ENCODE measurements at regions not wholly inside any gene's neighbourhood (a gene's known extent, or its start where the extent isn't known, plus 50 kb on each side); places are given as distances from the start of the nearest gene placed in this dataset.

DNA sequence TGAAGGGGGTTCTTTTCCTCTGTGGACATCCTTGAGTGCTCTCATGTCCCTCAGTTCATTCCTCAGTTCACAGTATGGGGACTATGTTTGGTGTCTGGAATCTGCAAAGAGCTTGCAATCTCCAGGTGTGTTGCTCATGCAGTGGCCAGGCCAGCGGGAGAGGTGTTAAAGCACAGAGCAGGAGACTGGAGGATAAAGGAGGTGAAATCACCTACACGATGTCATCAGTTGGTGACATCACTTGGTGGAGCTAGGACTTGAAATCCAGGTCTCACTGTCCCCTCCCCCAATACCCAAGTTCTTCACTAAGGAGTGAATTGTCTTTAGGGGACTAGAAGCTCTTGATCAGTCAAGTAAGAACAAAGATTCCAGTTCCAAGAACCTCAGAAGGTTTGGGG is 197.3 kb upstream of the ZNF618 start (continued):
- TF ChIP-seq, protein P1, sequence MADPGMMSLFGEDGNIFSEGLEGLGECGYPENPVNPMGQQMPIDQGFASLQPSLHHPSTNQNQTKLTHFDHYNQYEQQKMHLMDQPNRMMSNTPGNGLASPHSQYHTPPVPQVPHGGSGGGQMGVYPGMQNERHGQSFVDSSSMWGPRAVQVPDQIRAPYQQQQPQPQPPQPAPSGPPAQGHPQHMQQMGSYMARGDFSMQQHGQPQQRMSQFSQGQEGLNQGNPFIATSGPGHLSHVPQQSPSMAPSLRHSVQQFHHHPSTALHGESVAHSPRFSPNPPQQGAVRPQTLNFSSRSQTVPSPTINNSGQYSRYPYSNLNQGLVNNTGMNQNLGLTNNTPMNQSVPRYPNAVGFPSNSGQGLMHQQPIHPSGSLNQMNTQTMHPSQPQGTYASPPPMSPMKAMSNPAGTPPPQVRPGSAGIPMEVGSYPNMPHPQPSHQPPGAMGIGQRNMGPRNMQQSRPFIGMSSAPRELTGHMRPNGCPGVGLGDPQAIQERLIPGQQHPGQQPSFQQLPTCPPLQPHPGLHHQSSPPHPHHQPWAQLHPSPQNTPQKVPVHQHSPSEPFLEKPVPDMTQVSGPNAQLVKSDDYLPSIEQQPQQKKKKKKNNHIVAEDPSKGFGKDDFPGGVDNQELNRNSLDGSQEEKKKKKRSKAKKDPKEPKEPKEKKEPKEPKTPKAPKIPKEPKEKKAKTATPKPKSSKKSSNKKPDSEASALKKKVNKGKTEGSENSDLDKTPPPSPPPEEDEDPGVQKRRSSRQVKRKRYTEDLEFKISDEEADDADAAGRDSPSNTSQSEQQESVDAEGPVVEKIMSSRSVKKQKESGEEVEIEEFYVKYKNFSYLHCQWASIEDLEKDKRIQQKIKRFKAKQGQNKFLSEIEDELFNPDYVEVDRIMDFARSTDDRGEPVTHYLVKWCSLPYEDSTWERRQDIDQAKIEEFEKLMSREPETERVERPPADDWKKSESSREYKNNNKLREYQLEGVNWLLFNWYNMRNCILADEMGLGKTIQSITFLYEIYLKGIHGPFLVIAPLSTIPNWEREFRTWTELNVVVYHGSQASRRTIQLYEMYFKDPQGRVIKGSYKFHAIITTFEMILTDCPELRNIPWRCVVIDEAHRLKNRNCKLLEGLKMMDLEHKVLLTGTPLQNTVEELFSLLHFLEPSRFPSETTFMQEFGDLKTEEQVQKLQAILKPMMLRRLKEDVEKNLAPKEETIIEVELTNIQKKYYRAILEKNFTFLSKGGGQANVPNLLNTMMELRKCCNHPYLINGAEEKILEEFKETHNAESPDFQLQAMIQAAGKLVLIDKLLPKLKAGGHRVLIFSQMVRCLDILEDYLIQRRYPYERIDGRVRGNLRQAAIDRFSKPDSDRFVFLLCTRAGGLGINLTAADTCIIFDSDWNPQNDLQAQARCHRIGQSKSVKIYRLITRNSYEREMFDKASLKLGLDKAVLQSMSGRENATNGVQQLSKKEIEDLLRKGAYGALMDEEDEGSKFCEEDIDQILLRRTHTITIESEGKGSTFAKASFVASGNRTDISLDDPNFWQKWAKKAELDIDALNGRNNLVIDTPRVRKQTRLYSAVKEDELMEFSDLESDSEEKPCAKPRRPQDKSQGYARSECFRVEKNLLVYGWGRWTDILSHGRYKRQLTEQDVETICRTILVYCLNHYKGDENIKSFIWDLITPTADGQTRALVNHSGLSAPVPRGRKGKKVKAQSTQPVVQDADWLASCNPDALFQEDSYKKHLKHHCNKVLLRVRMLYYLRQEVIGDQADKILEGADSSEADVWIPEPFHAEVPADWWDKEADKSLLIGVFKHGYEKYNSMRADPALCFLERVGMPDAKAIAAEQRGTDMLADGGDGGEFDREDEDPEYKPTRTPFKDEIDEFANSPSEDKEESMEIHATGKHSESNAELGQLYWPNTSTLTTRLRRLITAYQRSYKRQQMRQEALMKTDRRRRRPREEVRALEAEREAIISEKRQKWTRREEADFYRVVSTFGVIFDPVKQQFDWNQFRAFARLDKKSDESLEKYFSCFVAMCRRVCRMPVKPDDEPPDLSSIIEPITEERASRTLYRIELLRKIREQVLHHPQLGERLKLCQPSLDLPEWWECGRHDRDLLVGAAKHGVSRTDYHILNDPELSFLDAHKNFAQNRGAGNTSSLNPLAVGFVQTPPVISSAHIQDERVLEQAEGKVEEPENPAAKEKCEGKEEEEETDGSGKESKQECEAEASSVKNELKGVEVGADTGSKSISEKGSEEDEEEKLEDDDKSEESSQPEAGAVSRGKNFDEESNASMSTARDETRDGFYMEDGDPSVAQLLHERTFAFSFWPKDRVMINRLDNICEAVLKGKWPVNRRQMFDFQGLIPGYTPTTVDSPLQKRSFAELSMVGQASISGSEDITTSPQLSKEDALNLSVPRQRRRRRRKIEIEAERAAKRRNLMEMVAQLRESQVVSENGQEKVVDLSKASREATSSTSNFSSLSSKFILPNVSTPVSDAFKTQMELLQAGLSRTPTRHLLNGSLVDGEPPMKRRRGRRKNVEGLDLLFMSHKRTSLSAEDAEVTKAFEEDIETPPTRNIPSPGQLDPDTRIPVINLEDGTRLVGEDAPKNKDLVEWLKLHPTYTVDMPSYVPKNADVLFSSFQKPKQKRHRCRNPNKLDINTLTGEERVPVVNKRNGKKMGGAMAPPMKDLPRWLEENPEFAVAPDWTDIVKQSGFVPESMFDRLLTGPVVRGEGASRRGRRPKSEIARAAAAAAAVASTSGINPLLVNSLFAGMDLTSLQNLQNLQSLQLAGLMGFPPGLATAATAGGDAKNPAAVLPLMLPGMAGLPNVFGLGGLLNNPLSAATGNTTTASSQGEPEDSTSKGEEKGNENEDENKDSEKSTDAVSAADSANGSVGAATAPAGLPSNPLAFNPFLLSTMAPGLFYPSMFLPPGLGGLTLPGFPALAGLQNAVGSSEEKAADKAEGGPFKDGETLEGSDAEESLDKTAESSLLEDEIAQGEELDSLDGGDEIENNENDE (IDR thresholded peaks at IDR 0.05; ENCODE audit: insufficient replicate concordance, low read length) = no peak
- no peak for TF ChIP-seq TBP (IDR thresholded peaks at IDR 0.05; ENCODE audit: low read depth, low read length)
- TF ChIP-seq ZNF274 (IDR thresholded peaks at IDR 0.05; ENCODE audit: borderline replicate concordance, extremely low read depth, low read length) = no peak
- no peak for TF ChIP-seq CHD1 (IDR thresholded peaks at IDR 0.05; ENCODE audit: low read depth, low read length)
- TF ChIP-seq, protein P2, sequence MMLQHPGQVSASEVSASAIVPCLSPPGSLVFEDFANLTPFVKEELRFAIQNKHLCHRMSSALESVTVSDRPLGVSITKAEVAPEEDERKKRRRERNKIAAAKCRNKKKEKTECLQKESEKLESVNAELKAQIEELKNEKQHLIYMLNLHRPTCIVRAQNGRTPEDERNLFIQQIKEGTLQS (IDR thresholded peaks at IDR 0.05; ENCODE audit: insufficient read depth, low read depth, low read length) = no peak
- no peak for TF ChIP-seq ASH2L (IDR thresholded peaks at IDR 0.05; ENCODE audit: low read length)
- TF ChIP-seq EP300 (IDR thresholded peaks at IDR 0.05; ENCODE audit: borderline replicate concordance in 1 of 2, low read depth in 2 of 2, low read length in 2 of 2) = no peak
- TF ChIP-seq, protein P3, sequence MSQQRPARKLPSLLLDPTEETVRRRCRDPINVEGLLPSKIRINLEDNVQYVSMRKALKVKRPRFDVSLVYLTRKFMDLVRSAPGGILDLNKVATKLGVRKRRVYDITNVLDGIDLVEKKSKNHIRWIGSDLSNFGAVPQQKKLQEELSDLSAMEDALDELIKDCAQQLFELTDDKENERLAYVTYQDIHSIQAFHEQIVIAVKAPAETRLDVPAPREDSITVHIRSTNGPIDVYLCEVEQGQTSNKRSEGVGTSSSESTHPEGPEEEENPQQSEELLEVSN (IDR thresholded peaks at IDR 0.05) = no peak
- TF ChIP-seq JUND (IDR thresholded peaks at IDR 0.05; ENCODE audit: low read length) = no peak
- TF ChIP-seq, protein P4, sequence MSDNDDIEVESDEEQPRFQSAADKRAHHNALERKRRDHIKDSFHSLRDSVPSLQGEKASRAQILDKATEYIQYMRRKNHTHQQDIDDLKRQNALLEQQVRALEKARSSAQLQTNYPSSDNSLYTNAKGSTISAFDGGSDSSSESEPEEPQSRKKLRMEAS (IDR thresholded peaks at IDR 0.05) = no peak
- no peak for TF ChIP-seq RXRA (IDR thresholded peaks at IDR 0.05; ENCODE audit: insufficient read depth, low read depth, low read length)
